ENCODE measurements at regions not wholly inside any gene's neighbourhood (a gene's known extent, or its start where the extent isn't known, plus 50 kb on each side); places are given as distances from the start of the nearest gene placed in this dataset.

DNA sequence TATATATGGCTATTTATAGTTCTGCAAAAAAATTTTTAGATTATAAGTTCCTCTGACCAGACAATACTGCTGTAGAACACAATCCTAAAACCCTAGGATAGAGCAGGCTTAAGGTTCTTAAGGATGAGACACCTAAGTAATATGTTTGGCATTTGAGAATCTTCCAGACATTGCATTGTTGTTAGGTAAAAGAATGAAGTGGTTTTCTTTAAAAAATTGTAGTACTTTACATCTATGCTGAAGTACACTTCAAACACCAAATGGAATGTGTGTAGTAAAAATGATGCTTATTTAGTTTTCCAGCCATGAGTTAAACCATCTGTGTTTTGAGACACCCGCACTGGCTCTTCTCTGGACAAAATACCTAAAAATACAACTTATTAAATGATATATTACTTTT, 857.7 kb downstream of the OTOL1 start:
- no peak overlapping the region for H3K4me3 ChIP-seq (ENCODE audit: low read depth, low read length)
- in situ Hi-C loops (cut with HindIII; ENCODE audit: low sequenced_read_pairs) = no loop called here
- no peak for TF ChIP-seq CTCF (IDR thresholded peaks at IDR 0.05; ENCODE audit: low read depth, low read length)
- peak; percentile 43 for DNase-seq (ENCODE audit: low read depth, low spot score)

- H3K4me3 ChIP-seq (ENCODE audit: low read depth, low read length) = no peak overlapping the region
- DNase-seq (ENCODE audit: low read depth, low spot score) = no peak
- in situ Hi-C loops (cut with HindIII; ENCODE audit: low sequenced_read_pairs) = no loop called here
- no peak for TF ChIP-seq CTCF (IDR thresholded peaks at IDR 0.05; ENCODE audit: low read depth, low read length)
Measured at GRCh38 chr3:162365066-162365719, 868.6 kb downstream of the OTOL1 start.

DNA sequence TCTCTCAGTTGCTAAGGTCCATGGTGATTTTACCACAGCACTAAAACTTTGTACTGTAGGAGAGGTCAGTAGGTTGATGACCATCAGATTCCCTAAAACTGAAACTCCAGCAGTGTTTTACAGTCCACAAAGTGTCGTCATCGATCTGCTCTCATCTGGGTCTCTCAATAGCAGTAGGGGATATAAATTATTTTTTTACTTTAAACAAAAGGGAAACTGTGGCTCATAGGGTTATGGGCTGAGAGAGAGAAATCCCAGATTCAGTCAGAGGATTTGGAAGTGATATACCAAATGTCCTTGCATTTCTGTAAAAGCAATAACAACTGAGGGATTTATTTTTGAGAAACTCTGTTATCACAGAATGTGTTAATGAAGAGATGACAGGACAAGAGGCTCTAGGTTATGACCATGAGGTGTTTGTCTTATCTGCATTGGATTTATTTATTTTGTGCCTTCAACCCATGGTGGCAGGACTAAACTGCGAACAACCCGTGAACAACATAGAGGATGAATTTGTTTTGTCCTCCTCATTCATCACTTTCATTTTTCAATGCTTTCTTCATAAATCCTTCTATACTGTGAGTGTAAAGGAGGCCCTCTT, 869.7 kb downstream of the OTOL1 start:
- no peak overlapping the region for H3K4me3 ChIP-seq (ENCODE audit: low read depth, low read length)
- TF ChIP-seq CTCF (IDR thresholded peaks at IDR 0.05; ENCODE audit: low read depth, low read length) = no peak
- DNase-seq (ENCODE audit: low read depth, low spot score) = no peak
- in situ Hi-C loops (cut with HindIII; ENCODE audit: low sequenced_read_pairs) = no loop called here

GRCh38 chr3:162367429-162368260, 871.0 kb downstream of the OTOL1 start:
- H3K4me3 ChIP-seq (ENCODE audit: low read depth, low read length) = no peak overlapping the region
- in situ Hi-C loops (cut with HindIII; ENCODE audit: low sequenced_read_pairs) = no loop called here
- no peak for DNase-seq (ENCODE audit: low read depth, low spot score)
- no peak for TF ChIP-seq CTCF (IDR thresholded peaks at IDR 0.05; ENCODE audit: low read depth, low read length)

DNA sequence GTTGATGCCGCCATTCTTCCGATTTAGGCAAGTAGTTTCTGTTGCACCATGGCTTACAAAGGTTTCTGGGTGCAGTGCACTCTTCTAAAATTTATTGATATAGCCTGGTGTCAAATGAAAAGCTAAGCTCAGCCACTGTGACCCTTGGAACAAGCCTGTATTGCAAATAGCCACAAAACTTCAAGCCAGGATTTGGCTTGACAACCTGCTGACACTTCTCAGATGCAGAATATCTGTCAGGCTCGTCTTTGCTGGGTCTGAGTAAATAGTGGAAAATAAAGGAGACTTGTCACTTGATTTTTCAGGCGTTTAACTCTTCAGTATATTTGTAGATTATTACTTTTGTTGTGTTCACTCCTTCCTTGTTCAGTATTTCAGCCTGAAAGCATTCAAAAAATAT, 871.8 kb downstream of the OTOL1 start:
- DNase-seq (ENCODE audit: low read depth, low spot score) = no peak
- in situ Hi-C loops (cut with HindIII; ENCODE audit: low sequenced_read_pairs) = no loop called here
- no peak overlapping the region for H3K4me3 ChIP-seq (ENCODE audit: low read depth, low read length)
- no peak for TF ChIP-seq CTCF (IDR thresholded peaks at IDR 0.05; ENCODE audit: low read depth, low read length)

GRCh38 chr3:162369306-162369705, 872.7 kb downstream of the OTOL1 start:
- TF ChIP-seq CTCF (IDR thresholded peaks at IDR 0.05; ENCODE audit: low read depth, low read length) = no peak
- in situ Hi-C loops (cut with HindIII; ENCODE audit: low sequenced_read_pairs) = no loop called here
- no peak overlapping the region for H3K4me3 ChIP-seq (ENCODE audit: low read depth, low read length)
- DNase-seq (ENCODE audit: low read depth, low spot score) = no peak

Data from astrocyte of the spinal cord (primary cell).